Stimulated activated CD8-positive, alpha-beta memory T cell treated with anti-CD3 and anti-CD28 coated beads, Interleukin-12 subunit alpha, Interleukin-12 subunit beta, amount 100 ng/mL, for 24 hours (primary cell): ENCODE measurements at regions not wholly inside any gene's neighbourhood (a gene's known extent, or its start where the extent isn't known, plus 50 kb on each side); places are given as distances from the start of the nearest gene placed in this dataset.

Experiments
- DNase-seq: peaks from one replicate; pipeline ENCODE4 v3.0.0-alpha.2; 2020; ENCODE audit errors: extremely low read depth

GRCh38 chr13:22227895-22228294 lies 557.0 kb downstream of the FGF9 start:
- DNase-seq: no peak

GRCh38 chr13:22229916-22230315 lies 559.0 kb downstream of the FGF9 start:
- DNase-seq: no peak

DNA sequence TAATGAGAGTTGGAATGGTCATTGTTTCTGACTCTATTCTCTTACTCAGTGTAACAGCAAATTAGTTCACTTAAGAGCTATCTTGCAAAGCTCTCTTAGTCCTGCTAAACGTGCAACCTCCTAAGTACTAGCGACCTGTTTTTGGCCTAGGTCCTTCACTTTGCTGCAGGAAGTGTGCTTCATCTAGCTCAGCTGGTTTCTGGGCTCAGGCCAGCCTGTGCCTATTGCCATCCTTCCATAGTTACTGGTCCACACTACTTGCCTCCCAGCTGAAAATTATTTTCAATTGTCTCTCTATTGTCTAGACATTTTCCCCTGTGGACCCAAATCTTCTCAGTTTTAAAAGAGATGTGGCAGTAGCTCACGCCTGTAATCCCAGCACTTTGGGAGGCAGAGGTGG lies 561.3 kb downstream of the FGF9 start:
- DNase-seq: no peak

DNA sequence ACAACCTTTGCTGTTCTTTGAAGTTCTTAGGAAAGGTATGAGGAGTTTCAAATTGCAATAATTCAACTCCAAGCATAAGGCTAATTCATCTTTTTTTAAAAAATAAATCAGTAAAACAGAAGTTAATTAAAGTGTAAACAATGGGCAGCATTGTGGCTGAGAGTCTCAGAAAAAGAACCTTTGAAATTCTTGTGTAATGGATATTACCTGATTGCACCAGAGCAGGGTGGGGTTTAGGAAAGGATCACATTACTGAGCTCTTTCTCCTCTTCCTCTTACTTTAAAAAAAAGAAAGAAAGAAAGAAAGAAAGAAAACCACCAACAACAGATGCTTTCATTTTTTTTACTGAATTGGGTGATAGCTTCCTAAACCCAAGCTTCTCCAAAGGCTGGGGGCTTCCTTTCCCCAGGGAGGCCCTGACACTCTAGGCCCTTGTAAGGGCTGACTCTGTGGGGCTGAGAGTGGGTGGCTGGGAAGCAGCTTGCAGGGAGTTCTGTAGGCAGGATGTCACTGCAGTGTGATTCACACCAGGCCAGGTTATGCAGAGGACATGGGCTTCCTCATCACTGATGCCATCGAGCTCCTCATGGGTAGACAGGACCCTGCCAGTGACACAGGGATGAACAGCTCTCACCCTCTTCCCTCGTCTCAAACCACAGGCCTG lies 564.5 kb downstream of the FGF9 start:
- no peak for DNase-seq

GRCh38 chr13:22235950-22236290 lies 565.0 kb downstream of the FGF9 start:
- DNase-seq: no peak

DNA sequence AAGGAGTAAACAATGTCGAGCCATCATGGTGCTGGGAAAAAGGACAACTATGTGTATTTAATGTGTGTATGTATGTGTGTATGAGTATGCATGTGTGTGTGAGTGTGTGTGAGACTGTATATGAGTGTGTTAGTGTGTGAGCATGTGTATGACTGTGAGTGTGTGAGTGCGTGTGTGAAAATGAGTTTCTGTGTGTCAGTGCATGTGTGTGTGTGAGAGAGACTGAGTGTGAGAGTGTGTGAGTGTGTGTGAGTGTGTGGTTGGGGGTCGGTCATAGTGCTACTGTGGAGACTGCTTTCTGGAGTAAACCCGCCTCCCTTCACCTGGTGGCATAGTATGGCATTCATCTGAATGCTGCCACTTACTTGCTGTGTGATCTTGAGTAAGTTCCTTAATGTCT lies 567.4 kb downstream of the FGF9 start:
- no peak for DNase-seq

- DNase-seq: no peak
These were observed 569.8 kb downstream of the FGF9 start for GRCh38 chr13:22240716-22241115.

GRCh38 chr13:22243469-22244163 lies 572.7 kb downstream of the FGF9 start:
- no peak for DNase-seq

GRCh38 chr13:22252281-22252830 lies 581.5 kb downstream of the FGF9 start:
- DNase-seq: no peak

GRCh38 chr13:22253107-22253506 lies 582.2 kb downstream of the FGF9 start:
- no peak for DNase-seq

GRCh38 chr13:22256111-22256639 lies 585.3 kb downstream of the FGF9 start:
- no peak for DNase-seq

- no peak for DNase-seq
These were observed 591.4 kb downstream of the FGF9 start for GRCh38 chr13:22262001-22262885.

- DNase-seq: no peak
These were observed 592.3 kb downstream of the FGF9 start for GRCh38 chr13:22263185-22263584.

DNA sequence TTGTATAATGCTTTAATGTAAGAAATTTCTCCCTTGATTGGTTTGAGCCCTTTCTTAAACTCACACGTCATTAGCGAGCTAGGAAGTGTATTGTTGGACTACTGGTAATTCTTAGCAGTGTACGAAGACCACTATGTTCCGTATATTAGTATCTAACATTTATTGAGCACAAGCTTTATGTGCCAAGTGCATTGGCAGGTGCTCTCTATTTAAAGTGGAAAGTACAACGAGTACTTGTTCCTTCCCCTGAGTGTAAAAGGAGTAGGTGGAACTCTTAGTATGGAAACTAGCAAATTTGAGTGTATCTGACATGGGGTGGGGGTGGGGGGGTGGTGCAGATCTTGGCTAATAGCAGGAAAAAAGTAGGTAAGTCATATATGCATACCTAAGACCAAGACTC lies 594.7 kb downstream of the FGF9 start:
- no peak for DNase-seq

- DNase-seq: no peak
These were observed 600.0 kb downstream of the FGF9 start for GRCh38 chr13:22270881-22271280.

DNA sequence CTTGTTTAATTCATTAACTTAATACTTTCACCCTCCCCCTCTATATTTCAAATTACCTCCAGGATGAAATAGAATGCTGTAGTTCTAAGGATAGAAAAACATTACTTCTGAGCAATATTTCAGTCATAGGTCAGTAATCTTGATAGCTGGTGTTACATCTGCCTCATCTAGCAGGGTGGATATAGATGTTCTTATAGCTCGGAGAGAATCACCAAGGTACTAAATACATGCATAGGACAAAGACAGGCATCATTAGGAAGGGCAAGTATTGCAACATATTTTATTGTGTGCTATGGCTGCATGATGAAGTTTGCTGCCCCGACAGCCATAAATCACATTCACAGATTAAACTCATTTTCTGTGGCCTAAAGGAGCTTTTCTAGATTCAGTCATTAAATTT lies 601.0 kb downstream of the FGF9 start:
- DNase-seq: no peak

- DNase-seq: no peak
These were observed 604.5 kb downstream of the FGF9 start for GRCh38 chr13:22275393-22275792.

- DNase-seq: no peak
These were observed 605.7 kb downstream of the FGF9 start for GRCh38 chr13:22276616-22277015.

DNA sequence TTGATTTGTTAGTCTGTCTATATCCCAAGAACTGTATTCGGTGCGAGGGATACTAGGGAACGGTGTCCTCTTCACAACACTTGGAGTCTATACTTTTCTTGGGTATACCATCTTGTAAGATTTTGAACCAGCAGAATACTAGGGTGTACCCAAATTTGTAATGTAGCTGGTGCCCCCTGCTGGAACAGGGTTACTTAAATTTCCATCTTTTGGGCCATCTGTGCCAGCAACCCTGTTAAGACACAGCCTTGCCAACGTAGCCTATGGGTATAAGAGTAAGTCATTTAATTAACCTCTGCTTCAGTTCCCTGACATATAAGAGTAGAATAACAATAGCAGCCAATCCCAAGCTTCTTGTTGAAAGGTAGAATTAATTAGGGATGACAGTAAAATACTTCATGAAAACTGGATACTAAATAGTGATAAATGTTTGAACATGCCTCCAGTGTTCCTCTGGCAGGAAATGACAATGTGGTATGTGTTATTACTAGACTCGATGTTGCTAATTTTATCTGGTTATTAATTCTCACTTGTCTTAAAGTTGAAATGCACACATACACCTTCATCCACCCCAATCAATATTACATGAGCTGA lies 607.6 kb downstream of the FGF9 start:
- peak; percentile 32 for DNase-seq

- DNase-seq: no peak
These were observed 615.0 kb downstream of the FGF9 start for GRCh38 chr13:22285867-22286266.

DNA sequence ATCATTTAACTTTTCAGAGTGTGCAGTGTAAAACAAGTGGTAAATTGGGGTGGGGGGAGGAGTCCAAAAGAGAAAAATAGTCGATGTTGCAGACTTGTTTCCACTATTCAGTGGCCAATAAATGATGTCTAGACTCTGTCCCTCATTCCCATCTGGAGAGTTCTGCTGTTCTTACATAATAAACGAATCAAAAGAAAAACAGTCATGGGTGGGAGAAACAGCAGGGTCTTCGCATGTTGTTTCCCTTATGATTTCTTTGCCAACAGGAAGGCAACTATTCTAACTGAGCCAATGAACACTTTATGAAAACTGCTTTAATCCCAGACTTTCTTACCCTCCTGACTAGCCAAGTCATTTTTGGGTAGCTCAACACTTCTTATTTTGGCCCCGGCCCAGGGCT lies 615.5 kb downstream of the FGF9 start:
- no peak for DNase-seq
